Endothelial cell (in vitro differentiated cells): ENCODE measurements at regions not wholly inside any gene's neighbourhood (a gene's known extent, or its start where the extent isn't known, plus 50 kb on each side); places are given as distances from the start of the nearest gene placed in this dataset.

Experiments
- DNase-seq: peaks from one replicate; pipeline ENCODE4 v3.0.0; 2021; ENCODE audit warnings: low spot score
- H3K27ac Mint-ChIP-seq: one replicate; pipeline ENCODE4 v1.8.0; 2021; ENCODE audit warnings: mixed read lengths, inconsistent platforms; ENCODE audit not compliant: unreplicated experiment
- H3K27me3 Mint-ChIP-seq: one replicate; pipeline ENCODE4 v1.8.0; 2021; ENCODE audit warnings: mild to moderate bottlenecking, moderate library complexity, mixed read lengths, inconsistent platforms; ENCODE audit not compliant: unreplicated experiment
- H3K36me3 Mint-ChIP-seq: one replicate; pipeline ENCODE4 v1.8.0; 2021; ENCODE audit warnings: mild to moderate bottlenecking, low read depth, mixed read lengths, inconsistent platforms; ENCODE audit not compliant: unreplicated experiment
- H3K4me1 Mint-ChIP-seq: one replicate; pipeline ENCODE4 v1.8.0; 2021; ENCODE audit warnings: mild to moderate bottlenecking, mixed read lengths, inconsistent platforms; ENCODE audit not compliant: unreplicated experiment
- H3K4me3 Mint-ChIP-seq: one replicate; pipeline ENCODE4 v1.8.0; 2021; ENCODE audit warnings: mild to moderate bottlenecking, mixed read lengths, inconsistent platforms; ENCODE audit not compliant: unreplicated experiment
- H3K9me3 Mint-ChIP-seq: one replicate; pipeline ENCODE4 v1.8.0; 2021; ENCODE audit warnings: mixed read lengths, inconsistent platforms; ENCODE audit not compliant: unreplicated experiment
- TF ChIP-seq, protein P1 (sequence below): fragments of 200-600 bp; sonication (generic); IDR thresholded peaks from one replicate; pipeline ENCODE4 v1.5.0; 2021; ENCODE audit warnings: antibody characterized with exemption; ENCODE audit not compliant: unreplicated experiment

DNA sequence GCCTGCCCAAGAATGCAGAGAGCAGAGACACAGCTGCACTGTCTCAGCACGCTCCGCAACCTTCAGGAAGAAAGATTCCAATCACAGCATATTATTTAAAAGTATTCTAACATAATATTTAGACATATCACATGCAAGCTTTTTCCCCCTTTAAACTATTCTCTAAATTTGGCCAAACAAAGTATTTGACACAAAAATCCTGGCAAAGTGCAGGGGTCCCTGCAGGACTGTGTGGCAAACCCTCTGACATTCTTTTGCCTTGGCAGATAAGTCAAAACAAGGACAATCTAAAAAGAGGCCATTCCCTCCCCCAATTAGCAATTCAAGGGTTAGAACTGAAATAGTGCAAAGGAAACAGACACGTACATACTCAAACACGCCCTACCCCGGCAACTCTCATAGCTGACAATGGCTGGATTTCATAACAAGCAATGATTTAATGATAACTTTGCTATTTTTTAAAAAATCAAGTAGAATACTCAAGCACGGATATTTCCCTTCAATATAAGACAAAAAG, 225.3 kb downstream of the MRPL39 start:
- TF ChIP-seq, protein P1, sequence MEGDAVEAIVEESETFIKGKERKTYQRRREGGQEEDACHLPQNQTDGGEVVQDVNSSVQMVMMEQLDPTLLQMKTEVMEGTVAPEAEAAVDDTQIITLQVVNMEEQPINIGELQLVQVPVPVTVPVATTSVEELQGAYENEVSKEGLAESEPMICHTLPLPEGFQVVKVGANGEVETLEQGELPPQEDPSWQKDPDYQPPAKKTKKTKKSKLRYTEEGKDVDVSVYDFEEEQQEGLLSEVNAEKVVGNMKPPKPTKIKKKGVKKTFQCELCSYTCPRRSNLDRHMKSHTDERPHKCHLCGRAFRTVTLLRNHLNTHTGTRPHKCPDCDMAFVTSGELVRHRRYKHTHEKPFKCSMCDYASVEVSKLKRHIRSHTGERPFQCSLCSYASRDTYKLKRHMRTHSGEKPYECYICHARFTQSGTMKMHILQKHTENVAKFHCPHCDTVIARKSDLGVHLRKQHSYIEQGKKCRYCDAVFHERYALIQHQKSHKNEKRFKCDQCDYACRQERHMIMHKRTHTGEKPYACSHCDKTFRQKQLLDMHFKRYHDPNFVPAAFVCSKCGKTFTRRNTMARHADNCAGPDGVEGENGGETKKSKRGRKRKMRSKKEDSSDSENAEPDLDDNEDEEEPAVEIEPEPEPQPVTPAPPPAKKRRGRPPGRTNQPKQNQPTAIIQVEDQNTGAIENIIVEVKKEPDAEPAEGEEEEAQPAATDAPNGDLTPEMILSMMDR: no peak
- Mint-ChIP-seq H3K27me3 (no peaks in the 10 kb centered on the region), H3K36me3 (no peaks in the 10 kb centered on the region), H3K4me1 (no peaks in the 10 kb centered on the region), H3K9me3 (no peaks in the 10 kb centered on the region), H3K4me3 (no peak overlapping the region), H3K27ac (no peak overlapping the region)
- no peak for DNase-seq

DNA sequence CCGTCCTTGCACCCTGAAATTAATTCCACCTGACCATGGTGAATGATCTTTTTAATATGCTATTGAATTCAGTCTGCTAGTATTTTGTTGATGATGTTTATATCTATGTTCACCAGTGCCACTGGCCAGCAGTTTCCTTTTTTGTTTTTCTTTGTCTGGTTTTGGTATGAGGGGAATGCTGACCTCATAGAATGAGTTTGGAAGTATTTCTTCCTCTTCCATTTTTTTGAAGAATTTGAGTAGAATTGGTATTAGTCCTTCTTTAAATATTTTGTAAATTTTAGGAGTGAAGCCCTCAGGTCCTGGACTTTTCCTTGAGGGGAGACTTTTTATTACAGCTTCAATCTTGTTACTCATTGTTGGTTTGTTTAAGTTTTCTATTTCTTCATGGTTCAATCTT, 231.6 kb downstream of the MRPL39 start:
- Mint-ChIP-seq H3K27ac (no peak overlapping the region), H3K27me3 (no peaks in the 10 kb centered on the region), H3K36me3 (no peaks in the 10 kb centered on the region), H3K4me1 (no peaks in the 10 kb centered on the region), H3K9me3 (no peaks in the 10 kb centered on the region), H3K4me3 (no peak overlapping the region)
- no peak for DNase-seq
- TF ChIP-seq, protein P1: no peak

DNA sequence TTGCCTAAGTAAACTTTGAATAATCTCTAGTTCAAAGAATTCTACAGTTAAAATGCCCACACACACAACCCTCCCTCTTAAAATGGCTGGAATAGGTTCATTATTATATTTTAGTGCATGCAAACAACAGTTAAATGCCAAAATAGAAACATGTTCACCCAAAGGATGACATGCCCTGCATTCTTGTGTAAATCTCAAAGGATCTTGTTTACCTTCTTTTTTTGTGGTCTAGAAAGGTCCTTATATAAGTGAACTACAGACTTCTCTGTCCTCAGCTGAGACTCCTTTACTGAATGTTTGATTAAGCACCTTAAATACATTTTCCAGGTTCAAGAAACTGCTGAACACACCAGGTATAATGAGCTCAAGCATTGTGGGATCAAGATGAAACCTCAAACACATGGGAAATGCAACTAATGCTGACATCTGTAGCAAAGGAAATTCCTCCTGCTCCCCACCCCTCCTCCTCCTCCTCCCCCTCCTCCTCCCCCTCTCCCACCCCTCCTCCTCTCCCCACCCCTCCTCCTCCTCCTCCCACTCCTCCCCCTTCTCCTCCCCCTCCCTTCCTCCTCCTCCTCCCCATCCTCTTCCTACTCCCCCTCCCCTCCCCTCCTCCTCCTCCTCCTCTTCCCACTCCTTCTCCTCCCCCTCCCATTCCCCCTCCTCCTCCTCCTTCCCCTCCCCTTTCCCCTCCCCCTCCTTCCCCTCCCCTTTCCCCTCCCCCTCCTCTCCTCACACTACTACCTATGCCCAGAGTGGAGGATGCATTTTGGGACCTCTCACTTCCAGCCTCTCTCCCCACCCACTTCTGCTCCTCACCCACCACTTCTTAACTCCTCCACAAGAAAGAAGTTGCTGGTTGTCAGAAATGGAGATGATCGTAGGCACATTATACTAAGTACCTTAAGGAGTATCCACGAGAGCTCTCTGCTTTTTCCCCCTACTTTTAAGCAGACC, 233.9 kb downstream of the MRPL39 start:
- Mint-ChIP-seq H3K4me1 (no peaks in the 10 kb centered on the region), H3K4me3 (no peak overlapping the region), H3K36me3 (no peaks in the 10 kb centered on the region), H3K27ac (no peak overlapping the region), H3K9me3 (no peaks in the 10 kb centered on the region), H3K27me3 (no peaks in the 10 kb centered on the region)
- TF ChIP-seq, protein P1: no peak
- no peak for DNase-seq

DNA sequence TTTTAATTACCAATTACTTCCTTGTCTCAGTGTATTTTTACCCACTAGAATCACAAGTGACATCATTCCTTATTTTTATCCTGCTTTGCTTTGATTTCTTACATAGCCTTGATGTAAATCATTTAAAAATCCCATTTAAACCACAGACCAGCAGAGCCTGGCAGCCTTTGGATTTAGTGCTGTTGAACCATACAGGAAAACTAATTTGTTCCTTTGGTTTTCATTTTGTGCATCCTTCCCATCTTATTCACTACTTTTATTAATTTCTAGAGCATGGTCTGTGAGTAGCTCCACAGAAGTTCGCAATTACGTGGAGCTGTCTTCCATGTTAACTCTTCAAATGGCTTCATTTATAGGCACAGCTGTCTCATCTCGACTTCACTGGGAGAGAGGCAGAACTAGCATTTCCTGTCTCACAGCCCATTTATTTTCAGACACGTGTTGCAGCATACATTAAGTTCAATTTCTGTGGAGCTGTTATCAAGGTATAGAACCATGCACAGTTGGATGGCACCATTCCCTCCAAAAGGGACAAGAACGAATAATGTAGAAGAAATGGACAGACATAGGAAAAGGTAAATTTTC, 235.3 kb downstream of the MRPL39 start:
- no peaks in the 10 kb centered on the region for H3K36me3 Mint-ChIP-seq
- TF ChIP-seq, protein P1: no peak
- H3K9me3 Mint-ChIP-seq: no peaks in the 10 kb centered on the region
- no peaks in the 10 kb centered on the region for H3K4me1 Mint-ChIP-seq
- no peak overlapping the region for H3K27ac Mint-ChIP-seq
- no peak overlapping the region for H3K4me3 Mint-ChIP-seq
- no peak for DNase-seq
- H3K27me3 Mint-ChIP-seq: no peaks in the 10 kb centered on the region

DNA sequence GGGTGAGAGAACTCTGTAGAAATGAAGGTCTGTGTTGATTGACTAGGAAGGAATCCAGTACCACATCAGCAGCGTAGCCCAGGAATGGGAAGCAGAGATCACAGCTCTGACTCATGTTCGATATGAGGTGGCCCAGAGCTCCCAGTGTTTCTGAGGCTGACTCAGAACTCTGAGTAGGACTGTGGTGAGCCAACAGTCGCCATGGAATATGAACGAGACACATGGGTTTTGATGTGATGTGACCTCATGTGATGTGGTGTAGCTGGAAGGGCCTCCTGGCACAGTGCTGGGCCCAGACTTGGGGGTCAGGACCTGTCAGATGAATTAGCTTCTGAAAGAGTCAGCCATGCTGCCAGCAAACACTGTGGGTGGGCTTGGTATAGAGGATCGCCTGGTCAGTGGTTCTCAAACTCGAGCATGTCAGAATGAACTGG, 237.0 kb downstream of the MRPL39 start:
- Mint-ChIP-seq H3K27me3 (no peaks in the 10 kb centered on the region), H3K4me1 (no peaks in the 10 kb centered on the region), H3K4me3 (no peak overlapping the region), H3K36me3 (no peaks in the 10 kb centered on the region), H3K27ac (no peak overlapping the region), H3K9me3 (no peaks in the 10 kb centered on the region)
- DNase-seq: no peak
- TF ChIP-seq, protein P1: no peak
